ENCODE measurements at regions not wholly inside any gene's neighbourhood (a gene's known extent, or its start where the extent isn't known, plus 50 kb on each side); places are given as distances from the start of the nearest gene placed in this dataset.

DNA sequence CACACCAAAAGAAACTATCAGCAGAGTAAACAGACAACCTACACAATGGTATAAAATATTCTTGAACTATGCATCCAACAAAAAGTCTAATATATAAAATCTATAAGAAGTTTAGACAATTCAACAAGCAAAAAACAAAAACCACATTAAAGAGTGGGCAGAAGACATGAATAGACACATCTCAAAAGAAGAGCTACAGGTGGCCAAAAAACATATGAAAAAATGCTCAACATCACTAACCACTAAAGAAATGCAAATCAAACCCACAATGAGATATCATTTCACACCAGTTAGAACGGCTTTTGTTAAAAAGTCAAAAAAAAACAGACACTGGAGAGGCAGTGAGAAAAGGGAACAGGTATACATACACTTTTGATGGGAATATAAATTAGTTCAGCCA is 348.9 kb upstream of the MAF start:
- TF ChIP-seq, protein P1, sequence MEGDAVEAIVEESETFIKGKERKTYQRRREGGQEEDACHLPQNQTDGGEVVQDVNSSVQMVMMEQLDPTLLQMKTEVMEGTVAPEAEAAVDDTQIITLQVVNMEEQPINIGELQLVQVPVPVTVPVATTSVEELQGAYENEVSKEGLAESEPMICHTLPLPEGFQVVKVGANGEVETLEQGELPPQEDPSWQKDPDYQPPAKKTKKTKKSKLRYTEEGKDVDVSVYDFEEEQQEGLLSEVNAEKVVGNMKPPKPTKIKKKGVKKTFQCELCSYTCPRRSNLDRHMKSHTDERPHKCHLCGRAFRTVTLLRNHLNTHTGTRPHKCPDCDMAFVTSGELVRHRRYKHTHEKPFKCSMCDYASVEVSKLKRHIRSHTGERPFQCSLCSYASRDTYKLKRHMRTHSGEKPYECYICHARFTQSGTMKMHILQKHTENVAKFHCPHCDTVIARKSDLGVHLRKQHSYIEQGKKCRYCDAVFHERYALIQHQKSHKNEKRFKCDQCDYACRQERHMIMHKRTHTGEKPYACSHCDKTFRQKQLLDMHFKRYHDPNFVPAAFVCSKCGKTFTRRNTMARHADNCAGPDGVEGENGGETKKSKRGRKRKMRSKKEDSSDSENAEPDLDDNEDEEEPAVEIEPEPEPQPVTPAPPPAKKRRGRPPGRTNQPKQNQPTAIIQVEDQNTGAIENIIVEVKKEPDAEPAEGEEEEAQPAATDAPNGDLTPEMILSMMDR (IDR thresholded peaks at IDR 0.05): no peak
- no peak for TF ChIP-seq POLR2A (IDR thresholded peaks at IDR 0.05; ENCODE audit: low read depth)

Measured in esophagus muscularis mucosa (tissue), 3 donors.